GM12892 (cell line): ENCODE measurements at regions not wholly inside any gene's neighbourhood (a gene's known extent, or its start where the extent isn't known, plus 50 kb on each side); places are given as distances from the start of the nearest gene placed in this dataset.

ENCODE experiments used
- POLR2A ChIP-seq: IDR thresholded peaks from 2 replicates; pipeline ENCODE4 v1.6.1; 2011; ENCODE audit warnings: low read depth, low read length, control low read depth
- POLR2AphosphoS5 ChIP-seq: IDR thresholded peaks from 2 replicates; pipeline ENCODE4 v1.6.1; 2011; ENCODE audit warnings: low read depth, low read length, control low read depth
- TAF1 ChIP-seq: IDR thresholded peaks from 2 replicates; pipeline ENCODE4 v1.6.1; 2011; ENCODE audit warnings: low read depth, mild to moderate bottlenecking, control low read depth, low read length, borderline replicate concordance

GRCh38 chr3:124276539-124277143 lies 284.7 kb upstream of the ROPN1 start:
- no peak for TF ChIP-seq POLR2A
- TF ChIP-seq POLR2AphosphoS5 = no peak
- TF ChIP-seq TAF1 = no peak
